ENCODE measurements at regions not wholly inside any gene's neighbourhood (a gene's known extent, or its start where the extent isn't known, plus 50 kb on each side); places are given as distances from the start of the nearest gene placed in this dataset.

- no peaks in the 10 kb centered on the region for H3K4me1 ChIP-seq (ENCODE audit: control insufficient read depth, insufficient read depth, low read length)
- H3K27ac ChIP-seq (ENCODE audit: extremely low read depth, low read depth, low read length), result no peak overlapping the region
- H3K36me3 ChIP-seq (ENCODE audit: control insufficient read depth in 2 of 2, insufficient read depth in 1 of 2, low read length in 2 of 2), result no peaks in the 10 kb centered on the region
- POLR2A ChIA-PET, result no interaction called here
- no peak overlapping the region for H3K4me3 ChIP-seq (ENCODE audit: low read depth, low read length)
- no peaks in the 10 kb centered on the region for H3K9me3 ChIP-seq (ENCODE audit: control insufficient read depth, insufficient read depth, low read depth, low read length)
- CTCF ChIA-PET, result no interaction called here
- no peak for TF ChIP-seq ZNF366 (tag by site-specific recombination; conservative IDR thresholded peaks at IDR 0.05)
- no peak for TF ChIP-seq ZFP69B (tag by site-specific recombination; IDR thresholded peaks at IDR 0.05)
- TF ChIP-seq ZNF501 (tag by site-specific recombination; IDR thresholded peaks at IDR 0.05), result no peak
- no peak for TF ChIP-seq ZNF658 (tag by site-specific recombination; IDR thresholded peaks at IDR 0.05)
- TF ChIP-seq ZNF654 (tag by site-specific recombination; IDR thresholded peaks at IDR 0.05; ENCODE audit: low read depth), result no peak
- TF ChIP-seq ZNF623 (tag by site-specific recombination; IDR thresholded peaks at IDR 0.05), result no peak
- TF ChIP-seq ZNF302 (tag by site-specific recombination; IDR thresholded peaks at IDR 0.05; ENCODE audit: low read depth), result no peak
- TF ChIP-seq ZNF561 (tag by site-specific recombination; IDR thresholded peaks at IDR 0.05; ENCODE audit: borderline replicate concordance), result no peak
- TF ChIP-seq ZNF26 (tag by site-specific recombination; IDR thresholded peaks at IDR 0.05), result no peak
- no peak for TF ChIP-seq ZNF837 (tag by site-specific recombination; IDR thresholded peaks at IDR 0.05)
- no peak for TF ChIP-seq PRDM1 (tag by site-specific recombination; IDR thresholded peaks at IDR 0.05)
- no peak for TF ChIP-seq FEZF1 (tag by site-specific recombination; IDR thresholded peaks at IDR 0.05)
- no peak for TF ChIP-seq ZNF211 (tag by site-specific recombination; IDR thresholded peaks at IDR 0.05; ENCODE audit: low read depth)
- TF ChIP-seq HOXC10 (CRISPR knock-in tag; IDR thresholded peaks at IDR 0.05), result no peak
- no peak for TF ChIP-seq KLF10 (tag by site-specific recombination; IDR thresholded peaks at IDR 0.05)
- no peak for TF ChIP-seq ZNF596 (tag by site-specific recombination; IDR thresholded peaks at IDR 0.05)
- TF ChIP-seq HOXD13 (CRISPR knock-in tag; IDR thresholded peaks at IDR 0.05; ENCODE audit: borderline replicate concordance), result no peak
- TF ChIP-seq ZNF830 (tag by site-specific recombination; IDR thresholded peaks at IDR 0.05; ENCODE audit: low read depth), result no peak
Measured at GRCh38 chr7:116365797-116366196, 133.7 kb upstream of the CAV2 start.

- no peak for TF ChIP-seq ZNF560 (tag by site-specific recombination; IDR thresholded peaks at IDR 0.05; ENCODE audit: borderline replicate concordance)
- no peak for TF ChIP-seq ZNF426 (tag by site-specific recombination; IDR thresholded peaks at IDR 0.05)
- TF ChIP-seq ZNF184 (tag by site-specific recombination; IDR thresholded peaks at IDR 0.05), result no peak
- TF ChIP-seq ZSCAN16 (tag by site-specific recombination; IDR thresholded peaks at IDR 0.05), result no peak
- TF ChIP-seq ZNF433 (tag by site-specific recombination; IDR thresholded peaks at IDR 0.05; ENCODE audit: low read depth), result no peak
- no peak for TF ChIP-seq PRDM6 (tag by site-specific recombination; IDR thresholded peaks at IDR 0.05)
- TF ChIP-seq TCF7L2 (IDR thresholded peaks at IDR 0.05; ENCODE audit: borderline replicate concordance, low read depth, low read length), result no peak
- TF ChIP-seq YY1 (tag by site-specific recombination; IDR thresholded peaks at IDR 0.05), result no peak
- no peak for TF ChIP-seq ZSCAN23 (tag by site-specific recombination; IDR thresholded peaks at IDR 0.05)
- no peak for TF ChIP-seq ZNF558 (tag by site-specific recombination; IDR thresholded peaks at IDR 0.05)
- no peak for TF ChIP-seq ZNF768 (tag by site-specific recombination; IDR thresholded peaks at IDR 0.05)
- TF ChIP-seq ZNF148 (tag by site-specific recombination; IDR thresholded peaks at IDR 0.05; ENCODE audit: borderline replicate concordance), result no peak
- Histone ChIP-seq H3K4me3 (ENCODE audit: low read depth, low read length) (no peak overlapping the region), H3K9me3 (ENCODE audit: control insufficient read depth, insufficient read depth, low read depth, low read length) (no peaks in the 10 kb centered on the region), H3K36me3 (ENCODE audit: control insufficient read depth in 2 of 2, insufficient read depth in 1 of 2, low read length in 2 of 2) (no peaks in the 10 kb centered on the region), H3K4me1 (ENCODE audit: control insufficient read depth, insufficient read depth, low read length) (no peaks in the 10 kb centered on the region), H3K27ac (ENCODE audit: extremely low read depth, low read depth, low read length) (no peak overlapping the region)
- CTCF ChIA-PET, result interaction anchor here (0.6 kb wide), 1 partner anchor 194 kb away, joined by 4 read pairs; no protein-coding TSS in a partner anchor
- POLR2A ChIA-PET, result no interaction called here
Measured at GRCh38 chr7:116367171-116367813, 132.2 kb upstream of the CAV2 start.
